ENCODE measurements at regions not wholly inside any gene's neighbourhood (a gene's known extent, or its start where the extent isn't known, plus 50 kb on each side); places are given as distances from the start of the nearest gene placed in this dataset.

GRCh38 chr6:166687070-166687878 is 60.2 kb upstream of the RPS6KA2 start:
- Histone ChIP-seq H2BK120ac (ENCODE audit: low read depth, low read length, poor library complexity, severe bottlenecking) (no peak overlapping the region), H3T11ph (ENCODE audit: low read length) (no peak overlapping the region), H4K91ac (ENCODE audit: insufficient read length, low read depth, low read length) (no peak overlapping the region), H3K27me3 (ENCODE audit: insufficient read depth, low read length) (no peaks in the 10 kb centered on the region), H2BK12ac (ENCODE audit: insufficient read length, low read depth, low read length) (no peak overlapping the region), H3K14ac (ENCODE audit: insufficient read depth, low read length) (no peak overlapping the region), H4K20me1 (ENCODE audit: control insufficient read depth, insufficient read depth, insufficient read length) (no peaks in the 10 kb centered on the region), H2AK5ac (ENCODE audit: insufficient read length, low read length) (no peak overlapping the region), H3K23me2 (ENCODE audit: insufficient read length, low read depth, low read length, poor library complexity, severe bottlenecking) (no peaks in the 10 kb centered on the region), H2BK15ac (ENCODE audit: low read depth, low read length) (no peak overlapping the region), H3K4ac (ENCODE audit: low read depth, low read length) (no peak overlapping the region), H4K5ac (ENCODE audit: insufficient read length, low read depth, low read length) (no peak overlapping the region), H3K4me1 (ENCODE audit: insufficient read depth, low read length) (no peaks in the 10 kb centered on the region), H4K8ac (replicated peaks; ENCODE audit: insufficient read length, low read depth, low read length) (no peak overlapping the region), H3K9me3 (ENCODE audit: control insufficient read depth, low read depth, low read length) (no peaks in the 10 kb centered on the region), H3K56ac (ENCODE audit: insufficient read length, low read depth, low read length) (no peak overlapping the region), H3K9ac (ENCODE audit: extremely low read depth, insufficient read length, low read length) (no peak overlapping the region), H3K18ac (ENCODE audit: insufficient read length, low read depth, low read length) (no peak overlapping the region), H3K79me2 (ENCODE audit: insufficient read depth, low read length) (no peaks in the 10 kb centered on the region), H3K23ac (ENCODE audit: insufficient read length, low read depth, low read length) (no peak overlapping the region), H2BK5ac (ENCODE audit: insufficient read length, low read length) (no peak overlapping the region), H3K27ac (ENCODE audit: insufficient read length, low read depth, low read length) (no peak overlapping the region), H2AFZ (ENCODE audit: low read length) (no peak overlapping the region), H3K4me2 (ENCODE audit: insufficient read depth, insufficient read length, low read length) (no peak overlapping the region), H2BK20ac (ENCODE audit: low read depth, low read length, poor library complexity, severe bottlenecking) (no peak overlapping the region), H3K79me1 (ENCODE audit: insufficient read depth, low read depth, low read length, poor library complexity, severe bottlenecking) (no peaks in the 10 kb centered on the region)
- H3K36me3 Mint-ChIP-seq (ENCODE audit: insufficient read depth in 1 of 3, low read depth in 3 of 3), result no peaks in the 10 kb centered on the region
- H3K9me3 Mint-ChIP-seq, result no peaks in the 10 kb centered on the region; a peak in 1 of 5 replicates
- H3K27ac Mint-ChIP-seq, result peak overlapping the region in 2 of 3 experiments; percentile 3 to 23; a peak in 2 of 7 replicates
- DNase-seq, result no peak
- WGBS (ENCODE audit: extremely low coverage, insufficient read length, low lambda C conversion rate), result no CpG with 5 or more reads among the region's 21 CpGs
- no peak for TF ChIP-seq CTCF (conservative IDR thresholded peaks at IDR 0.05)
- peaks cover 9% of the 10 kb centered on the region for H3K27me3 Mint-ChIP-seq (ENCODE audit: low read depth)
- peak overlapping the region in 1 of 2 experiments; percentile 38; a peak in 1 of 5 replicates for H3K4me3 Mint-ChIP-seq
- peaks cover 20 to 28% of the 10 kb centered on the region in 2 experiments for H3K4me1 Mint-ChIP-seq

Data from H9 (cell line).